Panc1 (cell line): ENCODE measurements at regions not wholly inside any gene's neighbourhood (a gene's known extent, or its start where the extent isn't known, plus 50 kb on each side); places are given as distances from the start of the nearest gene placed in this dataset.

Experiments
- ATAC-seq: fragments of 200-7000 bp; cut with Tn5 transposase; 2 replicates; pipeline ENCODE4 v1.9.1; 2020; ENCODE audit warnings: mild to moderate bottlenecking, moderate library complexity
- BruUV-seq: library from RNA; stranded (reverse); fragments of 400-500 nt; replicated peaks from 2 replicates; lab custom pipeline; 2021; lab: Mats Ljungman, UMichigan
- CTCF ChIA-PET: fragments of 300-600 bp; sonication (Branson Sonifier 250); formaldehyde crosslinking; loops from one replicate; lab custom pipeline; 2022; ENCODE audit warnings: antibody characterized with exemption; lab: Charles Lee
- POLR2A ChIA-PET: fragments of 300-600 bp; sonication (Branson Sonifier 250); formaldehyde crosslinking; loops from one replicate; lab custom pipeline; 2022; ENCODE audit warnings: antibody characterized with exemption; lab: Charles Lee
- DNase-seq: peaks from one replicate; pipeline ENCODE4 v3.0.0-alpha.2; 2010; ENCODE audit warnings: low read depth, low spot score
- H3K27ac ChIP-seq: 2 replicates; pipeline ENCODE4 v1.5.1; 2011; ENCODE audit warnings: mild to moderate bottlenecking, low read length, inconsistent platforms
- H3K27me3 ChIP-seq: fragments of 200-500 bp; sonication (Bioruptor generic); 2 replicates; pipeline ENCODE4 v1.6.0; 2014; ENCODE audit warnings: low read length, inconsistent platforms; ENCODE audit not compliant: control insufficient read depth, insufficient read depth
- H3K36me3 ChIP-seq: fragments of 200-500 bp; sonication (Bioruptor generic); 2 replicates; pipeline ENCODE4 v1.5.1; 2014; ENCODE audit warnings: inconsistent platforms, mild to moderate bottlenecking, low read length, moderate library complexity; ENCODE audit not compliant: control insufficient read depth, insufficient read depth
- H3K4me1 ChIP-seq: 2 replicates; pipeline ENCODE4 v1.5.1; 2011; ENCODE audit warnings: inconsistent platforms, mild to moderate bottlenecking, low read length, moderate library complexity; ENCODE audit not compliant: control insufficient read depth, insufficient read depth
- H3K4me3 ChIP-seq, 2 experiments: 2 replicates each; pipeline ENCODE4 v1.5.1; 2011 to 2012; ENCODE audit warnings: low read depth in 2 of 2, low read length in 2 of 2, mild to moderate bottlenecking in 2 of 2, inconsistent platforms in 1 of 2, moderate library complexity in 1 of 2
- H3K9me3 ChIP-seq: fragments of 200-500 bp; sonication (Bioruptor generic); 2 replicates; pipeline ENCODE4 v1.5.1; 2014; ENCODE audit warnings: low read depth, mild to moderate bottlenecking, inconsistent platforms, low read length, moderate library complexity; ENCODE audit not compliant: control insufficient read depth, insufficient read depth
- POLR2AphosphoS5 ChIP-seq: IDR thresholded peaks from 2 replicates; pipeline ENCODE4 v1.6.1; 2012; ENCODE audit warnings: mild to moderate bottlenecking, low read depth, low read length, moderate library complexity
- SIN3A ChIP-seq: IDR thresholded peaks from 2 replicates; pipeline ENCODE4 v1.6.1; 2012; ENCODE audit warnings: low read depth, mild to moderate bottlenecking, low read length, moderate library complexity, borderline replicate concordance; ENCODE audit not compliant: insufficient read depth
- TCF7L2 ChIP-seq: IDR thresholded peaks from 2 replicates; pipeline ENCODE4 v1.6.1; 2011; ENCODE audit warnings: mild to moderate bottlenecking, low read depth, low read length, inconsistent platforms
- in situ Hi-C: cut with HindIII; loops from 2 replicates; pipeline ENCODE4 v1.10.0; 2016; ENCODE audit warnings: low sequenced_read_pairs, low pct_unique_long_range_greater_than_20kb
- intact Hi-C: fragments of 100-400 bp; cut with micrococcal nuclease; formaldehyde crosslinking; loops from one replicate; pipeline ENCODE4 v1.10.0; 2022; ENCODE audit not compliant: unreplicated experiment
- TF ChIP-seq, protein P1 (sequence below), 2 experiments: IDR thresholded peaks; 2 replicates each; pipeline ENCODE4 v1.6.1; 2011 to 2012; ENCODE audit warnings: low read depth in 2 of 2, control low read depth in 1 of 2, low read length in 1 of 2, mild to moderate bottlenecking in 1 of 2, moderate library complexity in 1 of 2; ENCODE audit not compliant: insufficient read depth in 1 of 2
- TF ChIP-seq, protein P2 (sequence below): fragments of 450-650 bp; IDR thresholded peaks from 2 replicates; pipeline ENCODE4 v1.5.1; 2017; ENCODE audit warnings: mild to moderate bottlenecking

DNA sequence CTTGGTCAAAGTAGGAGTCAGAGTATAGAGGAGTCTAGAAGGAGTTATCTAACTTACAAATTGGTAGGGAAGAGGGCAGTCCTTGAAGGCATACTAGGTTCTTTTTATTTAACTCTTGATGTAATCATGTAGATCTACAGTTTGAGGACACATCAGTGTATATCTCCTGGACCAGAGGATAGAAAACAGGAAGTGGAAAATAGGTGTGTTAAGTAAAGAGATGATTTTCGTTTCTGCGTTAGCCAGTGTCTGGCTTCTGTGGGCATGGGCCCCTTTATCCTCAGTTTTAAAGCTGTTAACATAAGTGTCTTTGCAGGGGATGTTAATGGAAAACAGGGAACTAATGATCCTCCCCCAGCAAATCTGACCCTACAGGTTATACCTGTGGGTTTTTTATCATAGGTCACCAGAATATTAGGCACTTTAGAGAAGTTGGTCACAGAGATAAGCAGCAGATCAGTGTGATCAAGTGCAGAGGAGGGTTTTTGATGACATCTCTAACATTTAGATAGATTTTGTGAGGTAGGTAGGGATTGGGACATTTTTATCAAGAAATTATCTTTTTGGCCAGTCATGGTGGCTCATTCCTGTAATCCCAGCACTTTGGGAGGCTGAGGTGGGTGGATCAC, 58.6 kb upstream of the PRSS1 start:
- no TSS peak for BruUV-seq

DNA sequence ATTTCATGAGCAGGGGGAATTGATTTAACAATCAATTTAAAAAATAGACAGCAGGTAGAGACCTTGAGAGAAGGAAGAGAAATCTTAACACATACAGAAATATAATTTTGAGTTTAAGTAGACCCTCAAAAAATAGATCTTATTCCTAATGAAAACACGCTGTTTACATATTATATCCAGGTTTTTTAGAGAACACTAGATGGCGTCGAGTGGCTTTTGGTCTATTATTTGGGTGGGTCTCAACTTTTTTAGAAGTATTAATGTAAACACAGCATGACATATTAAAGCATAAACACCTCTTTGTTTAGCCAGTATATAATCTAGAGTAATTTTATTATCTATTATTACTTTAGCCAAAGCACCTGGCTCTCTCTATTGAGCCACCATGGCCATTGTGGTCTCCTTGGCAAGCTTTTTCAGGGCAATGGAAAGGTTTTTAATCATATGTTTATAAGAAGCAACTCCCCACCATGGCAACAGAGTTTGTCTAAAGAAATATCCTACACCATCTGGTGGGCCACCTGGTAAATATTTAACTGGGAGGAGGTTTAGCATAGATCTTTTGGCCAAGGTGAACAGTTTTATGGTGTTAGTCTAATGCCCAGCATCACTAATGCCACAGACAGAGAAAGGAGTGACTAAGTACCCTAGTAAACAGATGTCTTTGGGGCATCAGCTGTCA, 59.7 kb upstream of the PRSS1 start:
- in situ Hi-C loops (no loop called here), intact Hi-C loops (no loop called here)
- ChIA-PET CTCF (no interaction called here), POLR2A (no interaction called here)
- no peaks in the 10 kb centered on the region for H3K27me3 ChIP-seq
- H3K36me3 ChIP-seq = no peaks in the 10 kb centered on the region
- H3K27ac ChIP-seq = no peak overlapping the region
- TF ChIP-seq, protein P1, sequence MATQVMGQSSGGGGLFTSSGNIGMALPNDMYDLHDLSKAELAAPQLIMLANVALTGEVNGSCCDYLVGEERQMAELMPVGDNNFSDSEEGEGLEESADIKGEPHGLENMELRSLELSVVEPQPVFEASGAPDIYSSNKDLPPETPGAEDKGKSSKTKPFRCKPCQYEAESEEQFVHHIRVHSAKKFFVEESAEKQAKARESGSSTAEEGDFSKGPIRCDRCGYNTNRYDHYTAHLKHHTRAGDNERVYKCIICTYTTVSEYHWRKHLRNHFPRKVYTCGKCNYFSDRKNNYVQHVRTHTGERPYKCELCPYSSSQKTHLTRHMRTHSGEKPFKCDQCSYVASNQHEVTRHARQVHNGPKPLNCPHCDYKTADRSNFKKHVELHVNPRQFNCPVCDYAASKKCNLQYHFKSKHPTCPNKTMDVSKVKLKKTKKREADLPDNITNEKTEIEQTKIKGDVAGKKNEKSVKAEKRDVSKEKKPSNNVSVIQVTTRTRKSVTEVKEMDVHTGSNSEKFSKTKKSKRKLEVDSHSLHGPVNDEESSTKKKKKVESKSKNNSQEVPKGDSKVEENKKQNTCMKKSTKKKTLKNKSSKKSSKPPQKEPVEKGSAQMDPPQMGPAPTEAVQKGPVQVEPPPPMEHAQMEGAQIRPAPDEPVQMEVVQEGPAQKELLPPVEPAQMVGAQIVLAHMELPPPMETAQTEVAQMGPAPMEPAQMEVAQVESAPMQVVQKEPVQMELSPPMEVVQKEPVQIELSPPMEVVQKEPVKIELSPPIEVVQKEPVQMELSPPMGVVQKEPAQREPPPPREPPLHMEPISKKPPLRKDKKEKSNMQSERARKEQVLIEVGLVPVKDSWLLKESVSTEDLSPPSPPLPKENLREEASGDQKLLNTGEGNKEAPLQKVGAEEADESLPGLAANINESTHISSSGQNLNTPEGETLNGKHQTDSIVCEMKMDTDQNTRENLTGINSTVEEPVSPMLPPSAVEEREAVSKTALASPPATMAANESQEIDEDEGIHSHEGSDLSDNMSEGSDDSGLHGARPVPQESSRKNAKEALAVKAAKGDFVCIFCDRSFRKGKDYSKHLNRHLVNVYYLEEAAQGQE (IDR thresholded peaks at IDR 0.05; ENCODE audit: insufficient read depth in 1 of 2, low read depth in 2 of 2, low read length in 1 of 2) = no peak
- TF ChIP-seq, protein P2, sequence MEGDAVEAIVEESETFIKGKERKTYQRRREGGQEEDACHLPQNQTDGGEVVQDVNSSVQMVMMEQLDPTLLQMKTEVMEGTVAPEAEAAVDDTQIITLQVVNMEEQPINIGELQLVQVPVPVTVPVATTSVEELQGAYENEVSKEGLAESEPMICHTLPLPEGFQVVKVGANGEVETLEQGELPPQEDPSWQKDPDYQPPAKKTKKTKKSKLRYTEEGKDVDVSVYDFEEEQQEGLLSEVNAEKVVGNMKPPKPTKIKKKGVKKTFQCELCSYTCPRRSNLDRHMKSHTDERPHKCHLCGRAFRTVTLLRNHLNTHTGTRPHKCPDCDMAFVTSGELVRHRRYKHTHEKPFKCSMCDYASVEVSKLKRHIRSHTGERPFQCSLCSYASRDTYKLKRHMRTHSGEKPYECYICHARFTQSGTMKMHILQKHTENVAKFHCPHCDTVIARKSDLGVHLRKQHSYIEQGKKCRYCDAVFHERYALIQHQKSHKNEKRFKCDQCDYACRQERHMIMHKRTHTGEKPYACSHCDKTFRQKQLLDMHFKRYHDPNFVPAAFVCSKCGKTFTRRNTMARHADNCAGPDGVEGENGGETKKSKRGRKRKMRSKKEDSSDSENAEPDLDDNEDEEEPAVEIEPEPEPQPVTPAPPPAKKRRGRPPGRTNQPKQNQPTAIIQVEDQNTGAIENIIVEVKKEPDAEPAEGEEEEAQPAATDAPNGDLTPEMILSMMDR = peak; percentile 9; the same call in 1 of the 2 replicates
- H3K9me3 ChIP-seq = no peaks in the 10 kb centered on the region
- H3K4me3 ChIP-seq = no peak overlapping the region
- BruUV-seq = no TSS peak
- no peak for DNase-seq
- ATAC-seq = no peak
- no peaks in the 10 kb centered on the region for H3K4me1 ChIP-seq

More for the DNA sequence above, 58.6 kb upstream of the PRSS1 start:
- Histone ChIP-seq H3K27me3 (no peaks in the 10 kb centered on the region), H3K9me3 (no peaks in the 10 kb centered on the region), H3K27ac (no peak overlapping the region), H3K36me3 (no peaks in the 10 kb centered on the region), H3K4me1 (no peaks in the 10 kb centered on the region), H3K4me3 (no peak overlapping the region)
- DNase-seq = no peak
- intact Hi-C loops = no loop called here
- ATAC-seq = no peak
- in situ Hi-C loops = no loop called here
- no peak for TF ChIP-seq SIN3A
- TF ChIP-seq, protein P1 (IDR thresholded peaks at IDR 0.05; ENCODE audit: insufficient read depth in 1 of 2, low read depth in 2 of 2, low read length in 1 of 2) = no peak
- no peak for TF ChIP-seq TCF7L2
- TF ChIP-seq, protein P2 = no peak
- TF ChIP-seq POLR2AphosphoS5 = no peak
- POLR2A ChIA-PET = no interaction called here
- CTCF ChIA-PET = no interaction called here
